GM10248 (cell line): ENCODE measurements at regions not wholly inside any gene's neighbourhood (a gene's known extent, or its start where the extent isn't known, plus 50 kb on each side); places are given as distances from the start of the nearest gene placed in this dataset.

ENCODE experiments used
- CTCF ChIA-PET: fragments of 300-600 bp; sonication (Branson Sonifier 250); formaldehyde crosslinking; extraction: SDS; loops from one replicate; lab custom pipeline; 2021; ENCODE audit warnings: antibody characterized with exemption; lab: Yijun Ruan, JAX
- POLR2A ChIA-PET: fragments of 350-650 bp; sonication (Branson Sonifier 250); formaldehyde crosslinking; extraction: SDS; loops from one replicate; lab custom pipeline; 2020; ENCODE audit warnings: antibody characterized with exemption; lab: Yijun Ruan, JAX
- DNase-seq: peaks from one replicate; pipeline ENCODE4 v3.0.0; 2012; ENCODE audit errors: extremely low spot score
- CTCF ChIP-seq: IDR thresholded peaks from 2 replicates; pipeline ENCODE4 v1.5.1; 2012; ENCODE audit warnings: mild to moderate bottlenecking, low read depth; ENCODE audit errors: extremely low read depth, missing control alignments, control extremely low read depth

GRCh38 chr4:20356565-20356964 lies 104.9 kb downstream of the SLIT2 start:
- POLR2A ChIA-PET, result no interaction called here
- CTCF ChIA-PET, result no interaction called here
- no peak for TF ChIP-seq CTCF
- no peak for DNase-seq

DNA sequence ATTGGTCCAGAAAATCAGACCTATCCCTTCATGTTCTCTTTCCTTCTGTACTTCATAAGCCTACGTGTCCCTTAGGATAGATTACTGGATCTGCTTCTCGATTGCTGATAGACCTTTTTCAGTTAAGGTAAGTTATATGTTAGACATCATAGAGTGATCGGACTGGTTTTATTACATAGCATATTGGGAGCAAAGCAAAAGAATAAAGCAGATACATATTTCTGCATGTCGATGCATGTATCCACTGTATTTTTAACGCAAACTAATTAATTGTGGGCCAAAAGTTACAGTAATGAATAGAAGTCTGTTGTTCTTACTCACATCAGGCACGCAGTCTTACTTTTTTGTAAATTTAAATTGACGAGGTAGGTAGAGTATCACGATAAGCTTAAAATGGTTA lies 106.4 kb downstream of the SLIT2 start:
- DNase-seq, result no peak
- ChIA-PET POLR2A (no interaction called here), CTCF (no interaction called here)
- TF ChIP-seq CTCF, result no peak

DNA sequence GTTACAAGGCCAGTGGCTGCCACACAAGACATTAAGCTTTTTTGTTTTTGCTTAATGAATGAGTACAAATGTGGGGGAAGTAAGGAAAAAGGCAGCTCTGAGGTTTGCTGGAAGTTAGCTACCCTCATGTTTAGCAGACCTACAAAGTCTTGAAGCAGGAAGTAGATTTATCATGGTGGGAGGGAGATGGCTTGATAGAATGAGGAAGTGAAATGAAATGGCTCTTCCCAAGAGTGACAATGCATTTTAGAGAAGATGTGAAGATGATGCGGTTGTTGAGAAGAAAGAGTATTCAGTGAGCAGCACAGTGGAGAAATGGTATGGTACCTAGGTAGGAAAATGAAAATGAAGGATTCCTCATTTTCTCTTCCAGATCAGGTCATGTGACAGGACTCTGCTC lies 108.0 kb downstream of the SLIT2 start:
- ChIA-PET CTCF (no interaction called here), POLR2A (no interaction called here)
- TF ChIP-seq CTCF, result no peak
- no peak for DNase-seq

DNA sequence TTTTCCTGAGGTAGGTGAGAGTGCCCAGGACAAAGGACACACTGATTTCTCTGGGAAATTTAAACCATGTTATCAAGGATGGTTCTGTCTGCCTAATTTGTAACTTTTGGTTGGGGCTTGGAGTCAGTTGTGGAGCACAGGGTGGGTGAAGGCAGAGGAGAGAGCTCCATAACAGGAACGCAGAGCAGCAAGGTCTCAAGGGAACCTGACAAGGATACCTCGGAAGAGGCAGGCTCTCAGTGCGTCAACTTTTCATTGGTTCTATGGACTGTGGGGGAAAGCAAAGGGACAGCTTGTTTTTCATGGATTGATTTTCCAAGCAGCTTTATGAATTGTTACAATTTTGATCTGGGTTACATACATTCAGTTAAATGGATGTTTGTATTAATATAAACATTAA lies 110.4 kb downstream of the SLIT2 start:
- ChIA-PET POLR2A (no interaction called here), CTCF (interaction anchor here (0.8 to 1.5 kb wide), 3 partner anchors 13 to 33 kb away, joined by 3 to 5 read pairs (median 3); no protein-coding TSS in a partner anchor)
- DNase-seq, result no peak
- no peak for TF ChIP-seq CTCF

- ChIA-PET CTCF (no interaction called here), POLR2A (no interaction called here)
- no peak for TF ChIP-seq CTCF
- DNase-seq, result no peak
Measured at GRCh38 chr4:20364969-20365368, 113.3 kb downstream of the SLIT2 start.

GRCh38 chr4:20367446-20367845 lies 115.7 kb downstream of the SLIT2 start:
- DNase-seq, result no peak
- CTCF ChIA-PET, result no interaction called here
- no peak for TF ChIP-seq CTCF
- POLR2A ChIA-PET, result no interaction called here

- CTCF ChIA-PET, result no interaction called here
- POLR2A ChIA-PET, result interaction anchor here (0.7 kb wide), 1 partner anchor 228 kb away, joined by 3 read pairs; no protein-coding TSS in a partner anchor
- DNase-seq, result no peak
- TF ChIP-seq CTCF, result no peak
Measured at GRCh38 chr4:20368926-20369325, 117.2 kb downstream of the SLIT2 start.
